ENCODE measurements at regions not wholly inside any gene's neighbourhood (a gene's known extent, or its start where the extent isn't known, plus 50 kb on each side); places are given as distances from the start of the nearest gene placed in this dataset.

DNA sequence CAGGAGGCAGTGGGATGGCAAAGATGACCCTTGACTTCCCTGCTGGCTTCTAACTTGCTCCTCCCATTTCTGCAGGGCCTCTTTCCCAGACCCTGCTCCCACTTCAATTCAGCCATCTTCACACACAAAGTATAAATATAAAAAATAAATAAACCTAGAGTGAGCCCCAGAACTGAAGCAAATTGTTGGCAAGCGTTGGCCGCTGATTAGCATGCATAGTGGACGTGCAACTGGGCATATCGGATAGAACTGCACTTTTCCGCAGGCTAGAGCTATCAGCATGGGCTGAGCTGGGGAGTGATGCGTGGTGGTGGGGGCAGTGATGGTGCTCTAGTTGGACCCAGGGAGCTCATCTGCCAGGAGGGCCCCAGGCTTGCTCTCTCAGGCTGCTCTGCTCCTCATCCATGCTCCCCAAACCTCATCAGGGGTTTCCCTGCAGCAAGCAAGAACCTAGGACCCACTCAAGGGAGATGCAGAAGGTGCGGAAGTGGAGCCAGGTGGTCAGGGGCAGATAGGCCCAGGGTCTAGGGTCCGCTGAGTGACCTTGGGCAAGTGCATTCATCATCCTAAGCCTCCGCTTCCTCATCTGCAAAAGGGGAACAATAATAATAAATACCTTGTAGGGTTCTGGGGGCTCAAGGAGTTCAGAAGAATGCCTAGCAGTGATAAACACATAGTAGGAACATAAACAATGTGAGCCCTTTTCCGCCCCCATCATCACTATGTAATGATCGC lies 146.8 kb upstream of the PJA1 start:
- DNase-seq (ENCODE audit: low read depth, low spot score) (no peak), ATAC-seq (no peak), FAIRE-seq (no peak)
- H2AFZ ChIP-seq (ENCODE audit: control insufficient read depth, low read depth, low read length) = no peak overlapping the region
- ChIA-PET SMC1A (ENCODE audit: uncharacterized antibody, unreplicated experiment) (no interaction called here), POLR2A (no interaction called here), CTCF (interaction anchor here (0.6 kb wide), 1 partner anchor 75 kb away, joined by 3 read pairs; no protein-coding TSS in a partner anchor), RAD21 (ENCODE audit: unreplicated experiment) (no interaction called here)
- TF ChIP-seq SMAD1 (IDR thresholded peaks at IDR 0.05; ENCODE audit: low read depth, partially characterized antibody) = no peak
- in situ Hi-C loops (cut with MboI) = no loop called here
- no peak overlapping the region for H3K4me3 ChIP-seq
- H3K9ac ChIP-seq (ENCODE audit: control insufficient read depth, insufficient read depth, low read length) = no peak overlapping the region
- no peaks in the 10 kb centered on the region for H3K27me3 ChIP-seq (replicated peaks in 1 of 2; ENCODE audit: control insufficient read depth in 2 of 2, insufficient read depth in 2 of 2, low read length in 1 of 2)
- intact Hi-C loops (cut with micrococcal nuclease; ENCODE audit: unreplicated experiment) = no loop called here
- 40% methylated on average over 11 of the region's 11 CpGs for WGBS (ENCODE audit: insufficient coverage, insufficient replicate concordance, low lambda C conversion rate, missing lambda C conversion rate)
- H3K27ac ChIP-seq (ENCODE audit: control insufficient read depth, insufficient read depth) = no peak overlapping the region
- BruUV-seq (replicated peaks) = no TSS peak
- no peaks in the 10 kb centered on the region for H3K4me1 ChIP-seq (ENCODE audit: control insufficient read depth, insufficient read depth, low read length)
- H4K20me1 ChIP-seq (ENCODE audit: control insufficient read depth, insufficient read depth) = no peaks in the 10 kb centered on the region
- H3K79me2 ChIP-seq (ENCODE audit: control insufficient read depth, insufficient read depth, low read length) = no peaks in the 10 kb centered on the region
- no peaks in the 10 kb centered on the region for H3K36me3 ChIP-seq (ENCODE audit: control insufficient read depth in 2 of 2, insufficient read depth in 2 of 2, low read length in 1 of 2)
- H3K9me3 ChIP-seq (replicated peaks; ENCODE audit: control insufficient read depth, insufficient read depth, low read length) = no peaks in the 10 kb centered on the region
- H3K4me2 ChIP-seq (ENCODE audit: control insufficient read depth, insufficient read depth) = no peak overlapping the region

GRCh38 chrX:69309074-69309792 lies 144.0 kb upstream of the PJA1 start:
- Histone ChIP-seq H3K4me3 (no peak overlapping the region), H3K79me2 (ENCODE audit: control insufficient read depth, insufficient read depth, low read length) (no peaks in the 10 kb centered on the region), H3K27me3 (replicated peaks in 1 of 2; ENCODE audit: control insufficient read depth in 2 of 2, insufficient read depth in 2 of 2, low read length in 1 of 2) (no peaks in the 10 kb centered on the region), H3K27ac (ENCODE audit: control insufficient read depth, insufficient read depth) (no peak overlapping the region), H3K36me3 (ENCODE audit: control insufficient read depth in 2 of 2, insufficient read depth in 2 of 2, low read length in 1 of 2) (no peaks in the 10 kb centered on the region), H4K20me1 (ENCODE audit: control insufficient read depth, insufficient read depth) (no peaks in the 10 kb centered on the region), H3K9me3 (replicated peaks; ENCODE audit: control insufficient read depth, insufficient read depth, low read length) (no peaks in the 10 kb centered on the region), H3K9ac (ENCODE audit: control insufficient read depth, insufficient read depth, low read length) (no peak overlapping the region), H3K4me1 (ENCODE audit: control insufficient read depth, insufficient read depth, low read length) (no peaks in the 10 kb centered on the region), H2AFZ (ENCODE audit: control insufficient read depth, low read depth, low read length) (no peak overlapping the region), H3K4me2 (ENCODE audit: control insufficient read depth, insufficient read depth) (no peak overlapping the region)
- POLR2A ChIA-PET = no interaction called here
- FAIRE-seq (no peak), ATAC-seq (no peak), DNase-seq (ENCODE audit: low read depth, low spot score) (no peak)
- RAD21 ChIA-PET (ENCODE audit: unreplicated experiment) = no interaction called here
- CTCF ChIA-PET = no interaction called here
- no peak for TF ChIP-seq RCOR1 (conservative IDR thresholded peaks at IDR 0.05; ENCODE audit: low read depth, low read length)
- TF ChIP-seq KLF5 (IDR thresholded peaks at IDR 0.05; ENCODE audit: partially characterized antibody) = no peak
- TF ChIP-seq FOXK2 (IDR thresholded peaks at IDR 0.05) = no peak
- TF ChIP-seq, protein P1, sequence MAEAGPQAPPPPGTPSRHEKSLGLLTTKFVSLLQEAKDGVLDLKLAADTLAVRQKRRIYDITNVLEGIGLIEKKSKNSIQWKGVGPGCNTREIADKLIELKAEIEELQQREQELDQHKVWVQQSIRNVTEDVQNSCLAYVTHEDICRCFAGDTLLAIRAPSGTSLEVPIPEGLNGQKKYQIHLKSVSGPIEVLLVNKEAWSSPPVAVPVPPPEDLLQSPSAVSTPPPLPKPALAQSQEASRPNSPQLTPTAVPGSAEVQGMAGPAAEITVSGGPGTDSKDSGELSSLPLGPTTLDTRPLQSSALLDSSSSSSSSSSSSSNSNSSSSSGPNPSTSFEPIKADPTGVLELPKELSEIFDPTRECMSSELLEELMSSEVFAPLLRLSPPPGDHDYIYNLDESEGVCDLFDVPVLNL (IDR thresholded peaks at IDR 0.05; ENCODE audit: low read depth, low read length) = no peak
- no peak for TF ChIP-seq FOXM1 (IDR thresholded peaks at IDR 0.05; ENCODE audit: low read depth, low read length)
- no peak for TF ChIP-seq SREBF2 (IDR thresholded peaks at IDR 0.05; ENCODE audit: low read length)
- no TSS peak for BruUV-seq (replicated peaks)
- in situ Hi-C loops (cut with MboI) = no loop called here
- 55% methylated on average over 7 of the region's 7 CpGs for WGBS (ENCODE audit: insufficient coverage, insufficient replicate concordance, low lambda C conversion rate, missing lambda C conversion rate)
- SMC1A ChIA-PET (ENCODE audit: uncharacterized antibody, unreplicated experiment) = no interaction called here
- intact Hi-C loops (cut with micrococcal nuclease; ENCODE audit: unreplicated experiment) = no loop called here
